ENCODE measurements at regions not wholly inside any gene's neighbourhood (a gene's known extent, or its start where the extent isn't known, plus 50 kb on each side); places are given as distances from the start of the nearest gene placed in this dataset.

GRCh38 chr11:127693686-127694085 is 693.1 kb upstream of the KIRREL3 start:
- TF ChIP-seq MYC (IDR thresholded peaks at IDR 0.05; ENCODE audit: insufficient read depth, insufficient read length, insufficient replicate concordance, low read length, severe bottlenecking) (no peak), REST (IDR thresholded peaks at IDR 0.05; ENCODE audit: low read depth, low read length) (no peak), CTCF (IDR thresholded peaks at IDR 0.05 in 2 of 3, conservative IDR thresholded peaks at IDR 0.05 in 1 of 3; ENCODE audit: control insufficient read depth in 2 of 3, extremely low read depth in 1 of 3, insufficient read depth in 1 of 3, low read depth in 3 of 3, low read length in 3 of 3) (no peak), KDM1A (IDR thresholded peaks at IDR 0.05; ENCODE audit: borderline replicate concordance) (no peak), RAD21 (IDR thresholded peaks at IDR 0.05; ENCODE audit: insufficient read depth, low read depth, low read length) (no peak), IRF3 (IDR thresholded peaks at IDR 0.05) (no peak), ASH2L (IDR thresholded peaks at IDR 0.05; ENCODE audit: borderline replicate concordance, low read depth) (no peak), EZH2 (IDR thresholded peaks at IDR 0.05; ENCODE audit: borderline replicate concordance, control insufficient read depth, low read depth, low read length) (no peak), TAF1 (IDR thresholded peaks at IDR 0.05; ENCODE audit: borderline replicate concordance, low read depth, low read length) (no peak), NR2C2 (IDR thresholded peaks at IDR 0.05; ENCODE audit: borderline replicate concordance, control insufficient read depth, insufficient read length, low read depth) (no peak)

Measured in GM12878 (cell line).